ENCODE measurements at regions not wholly inside any gene's neighbourhood (a gene's known extent, or its start where the extent isn't known, plus 50 kb on each side); places are given as distances from the start of the nearest gene placed in this dataset.

- TF ChIP-seq POLR2A (IDR thresholded peaks at IDR 0.05) (no peak), CTCF (IDR thresholded peaks at IDR 0.05) (no peak)
These were observed 364.0 kb downstream of the GPD2 start for GRCh38 chr2:156800065-156800653.

All from uterus (tissue), 2 donors.